ENCODE measurements at regions not wholly inside any gene's neighbourhood (a gene's known extent, or its start where the extent isn't known, plus 50 kb on each side); places are given as distances from the start of the nearest gene placed in this dataset.

DNA sequence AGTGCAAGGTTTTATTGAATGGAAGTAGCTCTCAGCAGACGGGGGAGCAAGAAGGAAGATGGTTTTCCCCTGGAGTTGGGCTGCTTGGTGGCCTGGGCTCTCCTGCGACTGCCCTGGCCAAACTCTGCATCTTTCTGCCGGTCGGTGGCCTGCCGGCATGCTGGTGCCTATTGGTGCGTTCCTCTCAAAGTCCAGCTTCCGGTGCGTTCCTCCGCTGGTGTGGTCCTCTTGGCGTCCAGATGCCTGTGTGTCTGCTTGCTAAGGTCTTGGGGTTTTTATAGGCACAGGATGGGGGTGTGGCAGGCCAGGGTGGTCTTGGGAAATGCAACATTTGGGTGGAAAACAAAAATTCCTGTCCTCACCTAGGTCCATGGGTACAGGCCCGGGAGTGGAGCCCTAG is 567.4 kb upstream of the CNTN5 start:
- TF ChIP-seq, protein P1, sequence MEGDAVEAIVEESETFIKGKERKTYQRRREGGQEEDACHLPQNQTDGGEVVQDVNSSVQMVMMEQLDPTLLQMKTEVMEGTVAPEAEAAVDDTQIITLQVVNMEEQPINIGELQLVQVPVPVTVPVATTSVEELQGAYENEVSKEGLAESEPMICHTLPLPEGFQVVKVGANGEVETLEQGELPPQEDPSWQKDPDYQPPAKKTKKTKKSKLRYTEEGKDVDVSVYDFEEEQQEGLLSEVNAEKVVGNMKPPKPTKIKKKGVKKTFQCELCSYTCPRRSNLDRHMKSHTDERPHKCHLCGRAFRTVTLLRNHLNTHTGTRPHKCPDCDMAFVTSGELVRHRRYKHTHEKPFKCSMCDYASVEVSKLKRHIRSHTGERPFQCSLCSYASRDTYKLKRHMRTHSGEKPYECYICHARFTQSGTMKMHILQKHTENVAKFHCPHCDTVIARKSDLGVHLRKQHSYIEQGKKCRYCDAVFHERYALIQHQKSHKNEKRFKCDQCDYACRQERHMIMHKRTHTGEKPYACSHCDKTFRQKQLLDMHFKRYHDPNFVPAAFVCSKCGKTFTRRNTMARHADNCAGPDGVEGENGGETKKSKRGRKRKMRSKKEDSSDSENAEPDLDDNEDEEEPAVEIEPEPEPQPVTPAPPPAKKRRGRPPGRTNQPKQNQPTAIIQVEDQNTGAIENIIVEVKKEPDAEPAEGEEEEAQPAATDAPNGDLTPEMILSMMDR (IDR thresholded peaks at IDR 0.05; ENCODE audit: insufficient read depth, low read length, poor library complexity, severe bottlenecking) = no peak
- no peak for TF ChIP-seq EZH2phosphoT487 (conservative IDR thresholded peaks at IDR 0.05; ENCODE audit: low read length)
